ENCODE measurements at regions not wholly inside any gene's neighbourhood (a gene's known extent, or its start where the extent isn't known, plus 50 kb on each side); places are given as distances from the start of the nearest gene placed in this dataset.

GRCh38 chr2:105943977-105944376 lies 199.3 kb downstream of the NCK2 start:
- no peak for TF ChIP-seq EZH2 (IDR thresholded peaks at IDR 0.05; ENCODE audit: borderline replicate concordance, insufficient read depth, low read length, poor library complexity, severe bottlenecking)
- TF ChIP-seq CTCF (IDR thresholded peaks at IDR 0.05; ENCODE audit: poor library complexity, severe bottlenecking) = no peak
- no peak for TF ChIP-seq RAD21 (conservative IDR thresholded peaks at IDR 0.05)
- TF ChIP-seq POLR2AphosphoS5 (IDR thresholded peaks at IDR 0.05) = no peak
- no peak for TF ChIP-seq EP300 (conservative IDR thresholded peaks at IDR 0.05; ENCODE audit: poor library complexity, severe bottlenecking)
- no peak for TF ChIP-seq REST (IDR thresholded peaks at IDR 0.05; ENCODE audit: borderline replicate concordance)
- TF ChIP-seq SMC3 (conservative IDR thresholded peaks at IDR 0.05; ENCODE audit: poor library complexity) = no peak
- no peak for TF ChIP-seq MXI1 (conservative IDR thresholded peaks at IDR 0.05; ENCODE audit: poor library complexity, severe bottlenecking)
- TF ChIP-seq TAF1 (IDR thresholded peaks at IDR 0.05; ENCODE audit: low read depth) = no peak

All from neural cell (in vitro differentiated cells).